ENCODE measurements at regions not wholly inside any gene's neighbourhood (a gene's known extent, or its start where the extent isn't known, plus 50 kb on each side); places are given as distances from the start of the nearest gene placed in this dataset.

GRCh38 chr14:29222671-29223268, 456.2 kb downstream of the FOXG1 start:
- H3K9ac ChIP-seq (ENCODE audit: insufficient read depth, low read length, poor library complexity, severe bottlenecking) = no peak overlapping the region
- no peak for TF ChIP-seq CTCF (IDR thresholded peaks at IDR 0.05)
- no peaks in the 10 kb centered on the region for H3K79me2 ChIP-seq (ENCODE audit: insufficient read depth, low read length)
- H3K27me3 ChIP-seq (ENCODE audit: control insufficient read depth in 2 of 2, insufficient read depth in 2 of 2, low read length in 2 of 2) = no peaks in the 10 kb centered on the region
- no peak overlapping the region for H3K27ac ChIP-seq (ENCODE audit: low read depth in 1 of 2, low read length in 2 of 2)
- H3K4me2 ChIP-seq (replicated peaks; ENCODE audit: extremely low read depth, low read length, poor library complexity, severe bottlenecking) = no peak overlapping the region
- H3K9me3 ChIP-seq (replicated peaks in 1 of 2; ENCODE audit: control insufficient read depth in 1 of 2, insufficient read depth in 1 of 2, low read length in 2 of 2) = no peaks in the 10 kb centered on the region
- no peak overlapping the region for H3K4me3 ChIP-seq (replicated peaks in 1 of 3; ENCODE audit: low read depth in 2 of 3, low read length in 3 of 3)
- H3K36me3 ChIP-seq (replicated peaks in 1 of 2; ENCODE audit: control insufficient read depth in 1 of 2, insufficient read depth in 2 of 2, low read length in 2 of 2) = no peaks in the 10 kb centered on the region
- Mint-ChIP-seq H3K9me3 (peaks cover 0 to 2% (median 0%) of the 10 kb centered on the region in 7 donors), H3K4me1 (no peaks in the 10 kb centered on the region), H3K36me3 (no peaks in the 10 kb centered on the region), H3K27ac (no peak overlapping the region), H3K4me3 (no peak overlapping the region), H3K27me3 (ENCODE audit: low read depth in 3 of 3) (peaks cover 0 to 1% (median 0%) of the 10 kb centered on the region in 3 donors)
- intact Hi-C loops (cut with micrococcal nuclease) = no loop called here
- H2AFZ ChIP-seq (ENCODE audit: insufficient read depth, low read depth, low read length, poor library complexity, severe bottlenecking) = no peak overlapping the region
- H3K4me1 ChIP-seq (ENCODE audit: control insufficient read depth in 1 of 2, insufficient read depth in 2 of 2, low read length in 2 of 2) = no peaks in the 10 kb centered on the region
- DNase-seq = no peak
- 17% methylated on average over 5 of the region's 7 CpGs for WGBS (ENCODE audit: insufficient coverage)
- H4K20me1 ChIP-seq (ENCODE audit: insufficient read depth, low read length) = no peaks in the 10 kb centered on the region

- no peaks in the 10 kb centered on the region for H3K36me3 Mint-ChIP-seq
- peaks cover 0 to 1% (median 0%) of the 10 kb centered on the region in 3 donors for H3K27me3 Mint-ChIP-seq (ENCODE audit: low read depth in 3 of 3)
- WGBS (ENCODE audit: insufficient coverage) = no CpG with 5 or more reads among the region's 3 CpGs
- no peaks in the 10 kb centered on the region for H3K79me2 ChIP-seq (ENCODE audit: insufficient read depth, low read length)
- no peaks in the 10 kb centered on the region for H3K27me3 ChIP-seq (ENCODE audit: control insufficient read depth in 2 of 2, insufficient read depth in 2 of 2, low read length in 2 of 2)
- peaks cover 0 to 2% (median 0%) of the 10 kb centered on the region in 7 donors for H3K9me3 Mint-ChIP-seq
- H3K36me3 ChIP-seq (replicated peaks in 1 of 2; ENCODE audit: control insufficient read depth in 1 of 2, insufficient read depth in 2 of 2, low read length in 2 of 2) = no peaks in the 10 kb centered on the region
- no peak overlapping the region for H3K4me3 ChIP-seq (replicated peaks in 1 of 3; ENCODE audit: low read depth in 2 of 3, low read length in 3 of 3)
- no peak for TF ChIP-seq CTCF (IDR thresholded peaks at IDR 0.05)
- no peak overlapping the region for H3K4me2 ChIP-seq (replicated peaks; ENCODE audit: extremely low read depth, low read length, poor library complexity, severe bottlenecking)
- H3K4me1 Mint-ChIP-seq = no peaks in the 10 kb centered on the region
- H3K9me3 ChIP-seq (replicated peaks in 1 of 2; ENCODE audit: control insufficient read depth in 1 of 2, insufficient read depth in 1 of 2, low read length in 2 of 2) = no peaks in the 10 kb centered on the region
- no peak overlapping the region for H3K9ac ChIP-seq (ENCODE audit: insufficient read depth, low read length, poor library complexity, severe bottlenecking)
- no peak for DNase-seq
- H2AFZ ChIP-seq (ENCODE audit: insufficient read depth, low read depth, low read length, poor library complexity, severe bottlenecking) = no peak overlapping the region
- H3K4me1 ChIP-seq (ENCODE audit: control insufficient read depth in 1 of 2, insufficient read depth in 2 of 2, low read length in 2 of 2) = no peaks in the 10 kb centered on the region
- H3K4me3 Mint-ChIP-seq = no peak overlapping the region
- intact Hi-C loops (cut with micrococcal nuclease) = no loop called here
- H3K27ac ChIP-seq (ENCODE audit: low read depth in 1 of 2, low read length in 2 of 2) = no peak overlapping the region
- no peaks in the 10 kb centered on the region for H4K20me1 ChIP-seq (ENCODE audit: insufficient read depth, low read length)
- no peak overlapping the region for H3K27ac Mint-ChIP-seq
These were observed 457.4 kb downstream of the FOXG1 start for GRCh38 chr14:29223947-29224346.
